ENCODE measurements at regions not wholly inside any gene's neighbourhood (a gene's known extent, or its start where the extent isn't known, plus 50 kb on each side); places are given as distances from the start of the nearest gene placed in this dataset.

DNA sequence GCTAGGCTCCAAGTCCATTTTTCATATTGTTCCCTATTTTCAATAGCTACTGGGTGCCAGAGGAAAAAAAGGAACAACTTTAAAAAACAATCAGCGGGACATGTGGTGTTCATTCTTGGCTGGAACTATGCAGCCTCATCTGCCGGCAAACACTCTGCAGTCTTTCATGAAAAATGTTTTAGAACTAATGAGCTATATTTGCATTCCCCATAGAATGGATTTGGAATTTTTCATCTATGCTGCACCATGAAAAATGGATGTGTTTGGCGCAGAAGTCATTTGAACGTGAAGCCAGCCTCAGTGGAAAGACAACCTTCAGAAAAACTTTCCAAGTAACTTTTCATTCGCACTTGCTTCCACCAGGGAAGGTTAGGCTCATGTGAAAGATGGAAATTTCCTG, 270.5 kb downstream of the SKAP2 start:
- no peaks in the 10 kb centered on the region for H3K79me2 ChIP-seq (replicated peaks; ENCODE audit: insufficient read depth, low read length)
- H3K27ac ChIP-seq (ENCODE audit: low read length), result no peak overlapping the region
- TF ChIP-seq EP300 (conservative IDR thresholded peaks at IDR 0.05; ENCODE audit: poor library complexity, severe bottlenecking) (no peak), SMC3 (conservative IDR thresholded peaks at IDR 0.05; ENCODE audit: poor library complexity) (no peak), TAF1 (IDR thresholded peaks at IDR 0.05; ENCODE audit: low read depth) (no peak), POLR2AphosphoS5 (IDR thresholded peaks at IDR 0.05) (no peak), MXI1 (conservative IDR thresholded peaks at IDR 0.05; ENCODE audit: poor library complexity, severe bottlenecking) (no peak), RAD21 (conservative IDR thresholded peaks at IDR 0.05) (no peak), EZH2 (IDR thresholded peaks at IDR 0.05; ENCODE audit: borderline replicate concordance, insufficient read depth, low read length, poor library complexity, severe bottlenecking) (no peak)
- TF ChIP-seq, protein P1, sequence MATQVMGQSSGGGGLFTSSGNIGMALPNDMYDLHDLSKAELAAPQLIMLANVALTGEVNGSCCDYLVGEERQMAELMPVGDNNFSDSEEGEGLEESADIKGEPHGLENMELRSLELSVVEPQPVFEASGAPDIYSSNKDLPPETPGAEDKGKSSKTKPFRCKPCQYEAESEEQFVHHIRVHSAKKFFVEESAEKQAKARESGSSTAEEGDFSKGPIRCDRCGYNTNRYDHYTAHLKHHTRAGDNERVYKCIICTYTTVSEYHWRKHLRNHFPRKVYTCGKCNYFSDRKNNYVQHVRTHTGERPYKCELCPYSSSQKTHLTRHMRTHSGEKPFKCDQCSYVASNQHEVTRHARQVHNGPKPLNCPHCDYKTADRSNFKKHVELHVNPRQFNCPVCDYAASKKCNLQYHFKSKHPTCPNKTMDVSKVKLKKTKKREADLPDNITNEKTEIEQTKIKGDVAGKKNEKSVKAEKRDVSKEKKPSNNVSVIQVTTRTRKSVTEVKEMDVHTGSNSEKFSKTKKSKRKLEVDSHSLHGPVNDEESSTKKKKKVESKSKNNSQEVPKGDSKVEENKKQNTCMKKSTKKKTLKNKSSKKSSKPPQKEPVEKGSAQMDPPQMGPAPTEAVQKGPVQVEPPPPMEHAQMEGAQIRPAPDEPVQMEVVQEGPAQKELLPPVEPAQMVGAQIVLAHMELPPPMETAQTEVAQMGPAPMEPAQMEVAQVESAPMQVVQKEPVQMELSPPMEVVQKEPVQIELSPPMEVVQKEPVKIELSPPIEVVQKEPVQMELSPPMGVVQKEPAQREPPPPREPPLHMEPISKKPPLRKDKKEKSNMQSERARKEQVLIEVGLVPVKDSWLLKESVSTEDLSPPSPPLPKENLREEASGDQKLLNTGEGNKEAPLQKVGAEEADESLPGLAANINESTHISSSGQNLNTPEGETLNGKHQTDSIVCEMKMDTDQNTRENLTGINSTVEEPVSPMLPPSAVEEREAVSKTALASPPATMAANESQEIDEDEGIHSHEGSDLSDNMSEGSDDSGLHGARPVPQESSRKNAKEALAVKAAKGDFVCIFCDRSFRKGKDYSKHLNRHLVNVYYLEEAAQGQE (IDR thresholded peaks at IDR 0.05; ENCODE audit: borderline replicate concordance), result no peak
- TF ChIP-seq, protein P2, sequence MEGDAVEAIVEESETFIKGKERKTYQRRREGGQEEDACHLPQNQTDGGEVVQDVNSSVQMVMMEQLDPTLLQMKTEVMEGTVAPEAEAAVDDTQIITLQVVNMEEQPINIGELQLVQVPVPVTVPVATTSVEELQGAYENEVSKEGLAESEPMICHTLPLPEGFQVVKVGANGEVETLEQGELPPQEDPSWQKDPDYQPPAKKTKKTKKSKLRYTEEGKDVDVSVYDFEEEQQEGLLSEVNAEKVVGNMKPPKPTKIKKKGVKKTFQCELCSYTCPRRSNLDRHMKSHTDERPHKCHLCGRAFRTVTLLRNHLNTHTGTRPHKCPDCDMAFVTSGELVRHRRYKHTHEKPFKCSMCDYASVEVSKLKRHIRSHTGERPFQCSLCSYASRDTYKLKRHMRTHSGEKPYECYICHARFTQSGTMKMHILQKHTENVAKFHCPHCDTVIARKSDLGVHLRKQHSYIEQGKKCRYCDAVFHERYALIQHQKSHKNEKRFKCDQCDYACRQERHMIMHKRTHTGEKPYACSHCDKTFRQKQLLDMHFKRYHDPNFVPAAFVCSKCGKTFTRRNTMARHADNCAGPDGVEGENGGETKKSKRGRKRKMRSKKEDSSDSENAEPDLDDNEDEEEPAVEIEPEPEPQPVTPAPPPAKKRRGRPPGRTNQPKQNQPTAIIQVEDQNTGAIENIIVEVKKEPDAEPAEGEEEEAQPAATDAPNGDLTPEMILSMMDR (IDR thresholded peaks at IDR 0.05; ENCODE audit: poor library complexity, severe bottlenecking), result no peak
- H3F3A ChIP-seq (ENCODE audit: insufficient read depth, low read length, poor library complexity, severe bottlenecking), result no peaks in the 10 kb centered on the region
- no peak overlapping the region for H2AFZ ChIP-seq (ENCODE audit: low read depth, low read length)
- H3K4me2 ChIP-seq (ENCODE audit: low read length), result no peak overlapping the region
- H4K20me1 ChIP-seq (ENCODE audit: insufficient read depth), result no peaks in the 10 kb centered on the region
- no peaks in the 10 kb centered on the region for H3K9me3 ChIP-seq (ENCODE audit: low read length)
- H3K9me2 ChIP-seq (ENCODE audit: insufficient read depth, low read length), result no peaks in the 10 kb centered on the region
- no peak overlapping the region for H3K4me3 ChIP-seq (ENCODE audit: low read length)
- H3K9ac ChIP-seq (ENCODE audit: low read length), result no peak overlapping the region
- no peaks in the 10 kb centered on the region for H3K27me3 ChIP-seq (ENCODE audit: insufficient read depth, low read depth, low read length)
- no peaks in the 10 kb centered on the region for H3K36me3 ChIP-seq (ENCODE audit: insufficient read depth, low read length)

DNA sequence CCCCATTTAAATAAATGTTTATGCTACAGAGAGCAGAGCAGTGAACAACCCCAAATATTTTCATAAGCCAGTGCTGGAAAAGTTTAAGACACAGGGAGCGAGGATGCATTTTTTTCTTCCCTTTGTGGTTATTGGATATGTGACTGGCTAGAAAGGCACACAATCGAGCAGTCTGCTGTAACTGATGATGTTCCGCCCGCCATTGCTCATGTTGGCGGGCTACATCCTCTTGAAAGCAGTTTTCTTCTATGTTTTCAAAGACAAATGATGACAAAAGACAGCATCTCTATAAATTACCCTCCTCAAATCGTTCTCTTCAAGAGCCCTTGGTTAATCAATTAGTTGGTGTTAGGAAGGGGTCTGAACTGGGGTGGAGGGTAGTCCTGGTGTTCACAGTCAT, 269.8 kb downstream of the SKAP2 start:
- Histone ChIP-seq H2AFZ (ENCODE audit: low read depth, low read length) (no peak overlapping the region), H3K79me2 (replicated peaks; ENCODE audit: insufficient read depth, low read length) (no peaks in the 10 kb centered on the region), H3K9me2 (ENCODE audit: insufficient read depth, low read length) (no peaks in the 10 kb centered on the region), H4K20me1 (ENCODE audit: insufficient read depth) (no peaks in the 10 kb centered on the region), H3K9ac (ENCODE audit: low read length) (no peak overlapping the region), H3K9me3 (ENCODE audit: low read length) (no peaks in the 10 kb centered on the region), H3F3A (ENCODE audit: insufficient read depth, low read length, poor library complexity, severe bottlenecking) (no peaks in the 10 kb centered on the region), H3K27me3 (ENCODE audit: insufficient read depth, low read depth, low read length) (no peaks in the 10 kb centered on the region), H3K4me3 (ENCODE audit: low read length) (no peak overlapping the region), H3K4me2 (ENCODE audit: low read length) (no peak overlapping the region), H3K36me3 (ENCODE audit: insufficient read depth, low read length) (no peaks in the 10 kb centered on the region), H3K27ac (ENCODE audit: low read length) (no peak overlapping the region)
- TF ChIP-seq MXI1 (conservative IDR thresholded peaks at IDR 0.05; ENCODE audit: poor library complexity, severe bottlenecking) (no peak), RAD21 (conservative IDR thresholded peaks at IDR 0.05) (no peak), EZH2 (IDR thresholded peaks at IDR 0.05; ENCODE audit: borderline replicate concordance, insufficient read depth, low read length, poor library complexity, severe bottlenecking) (no peak), TAF1 (IDR thresholded peaks at IDR 0.05; ENCODE audit: low read depth) (no peak), EP300 (conservative IDR thresholded peaks at IDR 0.05; ENCODE audit: poor library complexity, severe bottlenecking) (no peak), POLR2AphosphoS5 (IDR thresholded peaks at IDR 0.05) (no peak), SMC3 (conservative IDR thresholded peaks at IDR 0.05; ENCODE audit: poor library complexity) (no peak)
- TF ChIP-seq, protein P1 (IDR thresholded peaks at IDR 0.05; ENCODE audit: borderline replicate concordance), result no peak
- TF ChIP-seq, protein P2 (IDR thresholded peaks at IDR 0.05; ENCODE audit: poor library complexity, severe bottlenecking), result no peak

Measured in neural cell (in vitro differentiated cells).